MCF 10A (cell line): ENCODE measurements at regions not wholly inside any gene's neighbourhood (a gene's known extent, or its start where the extent isn't known, plus 50 kb on each side); places are given as distances from the start of the nearest gene placed in this dataset.

Experiments
- BruUV-seq: library from RNA; stranded (reverse); fragments of 400-500 nt; replicated peaks from 2 replicates; lab custom pipeline; 2021; lab: Mats Ljungman, UMichigan
- CTCF ChIA-PET: fragments of 300-600 bp; sonication (Branson Sonifier 250); formaldehyde crosslinking; extraction: SDS; loops from one replicate; lab custom pipeline; 2021; ENCODE audit warnings: antibody characterized with exemption, inconsistent platforms; lab: Yijun Ruan, JAX
- POLR2A ChIA-PET: fragments of 300-600, 350-650 bp; sonication (Branson Sonifier 250); formaldehyde crosslinking; extraction: SDS; loops from one replicate; lab custom pipeline; 2020; ENCODE audit warnings: antibody characterized with exemption, inconsistent platforms; lab: Yijun Ruan, JAX
- DNase-seq: peaks from one replicate; pipeline ENCODE4 v3.0.0-alpha.2; 2018; ENCODE audit not compliant: unreplicated experiment
- H3K27ac Mint-ChIP-seq: one replicate; pipeline ENCODE4 v1.8.0; 2022; ENCODE audit warnings: mild to moderate bottlenecking, low read depth, mixed read lengths; ENCODE audit not compliant: unreplicated experiment
- H3K27me3 Mint-ChIP-seq: one replicate; pipeline ENCODE4 v1.8.0; 2022; ENCODE audit warnings: mixed read lengths; ENCODE audit not compliant: insufficient read depth, unreplicated experiment
- H3K36me3 Mint-ChIP-seq: one replicate; pipeline ENCODE4 v1.8.0; 2022; ENCODE audit warnings: mild to moderate bottlenecking, moderate library complexity, mixed read lengths; ENCODE audit not compliant: insufficient read depth, unreplicated experiment
- H3K4me1 Mint-ChIP-seq: one replicate; pipeline ENCODE4 v1.8.0; 2022; ENCODE audit warnings: mixed read lengths; ENCODE audit not compliant: insufficient read depth, unreplicated experiment
- H3K4me3 Mint-ChIP-seq: one replicate; pipeline ENCODE4 v1.8.0; 2022; ENCODE audit warnings: mild to moderate bottlenecking, moderate library complexity, mixed read lengths; ENCODE audit not compliant: unreplicated experiment
- H3K9me3 Mint-ChIP-seq: one replicate; pipeline ENCODE4 v1.8.0; 2022; ENCODE audit warnings: mixed read lengths; ENCODE audit not compliant: unreplicated experiment
- intact Hi-C: fragments of 100-400 bp; cut with micrococcal nuclease; formaldehyde crosslinking; loops from 2 replicates; pipeline ENCODE4 v1.14.1; 2022
- TF ChIP-seq, protein P1 (sequence below): fragments of 200-600 bp; IDR thresholded peaks from one replicate; pipeline ENCODE4 v1.8.0; 2022; ENCODE audit warnings: antibody characterized with exemption, mild to moderate bottlenecking; ENCODE audit not compliant: unreplicated experiment

GRCh38 chr10:132120200-132120599, 54.5 kb downstream of the JAKMIP3 start:
- H3K9me3 Mint-ChIP-seq, result no peaks in the 10 kb centered on the region
- no peak overlapping the region for H3K4me3 Mint-ChIP-seq
- TF ChIP-seq, protein P1, sequence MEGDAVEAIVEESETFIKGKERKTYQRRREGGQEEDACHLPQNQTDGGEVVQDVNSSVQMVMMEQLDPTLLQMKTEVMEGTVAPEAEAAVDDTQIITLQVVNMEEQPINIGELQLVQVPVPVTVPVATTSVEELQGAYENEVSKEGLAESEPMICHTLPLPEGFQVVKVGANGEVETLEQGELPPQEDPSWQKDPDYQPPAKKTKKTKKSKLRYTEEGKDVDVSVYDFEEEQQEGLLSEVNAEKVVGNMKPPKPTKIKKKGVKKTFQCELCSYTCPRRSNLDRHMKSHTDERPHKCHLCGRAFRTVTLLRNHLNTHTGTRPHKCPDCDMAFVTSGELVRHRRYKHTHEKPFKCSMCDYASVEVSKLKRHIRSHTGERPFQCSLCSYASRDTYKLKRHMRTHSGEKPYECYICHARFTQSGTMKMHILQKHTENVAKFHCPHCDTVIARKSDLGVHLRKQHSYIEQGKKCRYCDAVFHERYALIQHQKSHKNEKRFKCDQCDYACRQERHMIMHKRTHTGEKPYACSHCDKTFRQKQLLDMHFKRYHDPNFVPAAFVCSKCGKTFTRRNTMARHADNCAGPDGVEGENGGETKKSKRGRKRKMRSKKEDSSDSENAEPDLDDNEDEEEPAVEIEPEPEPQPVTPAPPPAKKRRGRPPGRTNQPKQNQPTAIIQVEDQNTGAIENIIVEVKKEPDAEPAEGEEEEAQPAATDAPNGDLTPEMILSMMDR, result no peak
- peaks cover 1% of the 10 kb centered on the region for H3K36me3 Mint-ChIP-seq
- no peak for DNase-seq
- peaks cover 31% of the 10 kb centered on the region for H3K27me3 Mint-ChIP-seq
- no peaks in the 10 kb centered on the region for H3K4me1 Mint-ChIP-seq
- intact Hi-C loops, result no loop called here
- BruUV-seq, result no TSS peak
- ChIA-PET CTCF (no interaction called here), POLR2A (no interaction called here)
- H3K27ac Mint-ChIP-seq, result no peak overlapping the region

DNA sequence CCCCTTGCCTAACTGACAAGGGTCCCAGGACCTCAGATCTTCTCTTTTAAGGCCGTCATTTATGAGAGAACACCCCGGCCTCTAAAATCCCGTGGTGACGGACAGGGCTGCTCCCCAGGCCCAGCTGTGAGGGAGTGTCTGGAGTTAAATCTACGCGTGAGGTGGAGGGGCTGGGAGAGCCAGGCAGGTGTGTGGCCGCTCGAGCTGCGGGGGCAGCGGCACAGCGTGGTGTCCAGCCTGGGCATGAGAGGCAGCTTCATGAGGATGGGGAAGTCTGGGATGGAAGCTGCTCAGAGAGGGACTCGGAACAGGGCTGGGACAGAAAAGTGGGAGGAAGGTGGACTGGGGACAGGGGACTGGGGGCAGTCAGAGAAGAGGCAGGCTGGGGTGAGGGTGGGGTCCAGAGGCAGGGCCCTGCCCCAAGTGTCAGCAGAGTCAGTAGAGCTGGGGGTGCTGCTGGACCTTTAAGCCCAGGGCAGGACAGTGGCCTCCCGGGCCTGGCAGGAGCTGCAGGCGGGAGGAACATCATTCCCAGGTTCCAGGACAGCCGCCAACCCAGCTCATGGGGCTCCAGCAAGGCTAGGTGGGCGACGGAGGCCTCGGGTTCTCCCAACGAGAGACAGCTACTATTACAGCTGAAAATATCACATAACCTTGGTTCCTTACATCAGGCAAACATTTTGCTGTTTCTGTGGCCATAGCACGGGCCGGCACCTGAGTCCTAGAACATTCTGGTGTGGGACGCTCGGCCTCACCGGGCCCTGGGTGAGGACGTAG, 55.2 kb downstream of the JAKMIP3 start:
- Mint-ChIP-seq H3K36me3 (peaks cover 5% of the 10 kb centered on the region), H3K27ac (no peak overlapping the region)

GRCh38 chr10:132121511-132121830, 55.7 kb downstream of the JAKMIP3 start:
- TF ChIP-seq, protein P1, result no peak
- Mint-ChIP-seq H3K4me3 (no peak overlapping the region), H3K27me3 (peaks cover 44% of the 10 kb centered on the region), H3K27ac (no peak overlapping the region), H3K36me3 (peaks cover 5% of the 10 kb centered on the region), H3K9me3 (no peaks in the 10 kb centered on the region), H3K4me1 (no peaks in the 10 kb centered on the region)
- BruUV-seq, result no TSS peak
- DNase-seq, result no peak
- intact Hi-C loops, result no loop called here
- POLR2A ChIA-PET, result no interaction called here
- CTCF ChIA-PET, result interaction anchor here (0.5 to 0.7 kb wide), 2 partner anchors 13 to 247 kb away, joined by 3 to 5 read pairs; no protein-coding TSS in a partner anchor

More for the DNA sequence above, 55.2 kb downstream of the JAKMIP3 start:
- POLR2A ChIA-PET, result no interaction called here
- DNase-seq, result no peak
- BruUV-seq, result no TSS peak
- no peaks in the 10 kb centered on the region for H3K9me3 Mint-ChIP-seq
- no peak overlapping the region for H3K4me3 Mint-ChIP-seq
- H3K4me1 Mint-ChIP-seq, result no peaks in the 10 kb centered on the region
- peaks cover 38% of the 10 kb centered on the region for H3K27me3 Mint-ChIP-seq
- intact Hi-C loops, result no loop called here
- CTCF ChIA-PET, result interaction anchor here (0.7 kb wide), 1 partner anchor 246 kb away, joined by 5 read pairs; no protein-coding TSS in a partner anchor
- TF ChIP-seq, protein P1, result no peak

- Mint-ChIP-seq H3K4me1 (no peaks in the 10 kb centered on the region), H3K27me3 (peaks cover 52% of the 10 kb centered on the region), H3K36me3 (peaks cover 5% of the 10 kb centered on the region), H3K27ac (no peak overlapping the region), H3K9me3 (no peaks in the 10 kb centered on the region), H3K4me3 (no peak overlapping the region)
- intact Hi-C loops, result no loop called here
- TF ChIP-seq, protein P1, result no peak
- no TSS peak for BruUV-seq
- no peak for DNase-seq
- CTCF ChIA-PET, result interaction anchor here (0.5 kb wide), 1 partner anchor 13 kb away, joined by 3 read pairs; no protein-coding TSS in a partner anchor
- POLR2A ChIA-PET, result no interaction called here
Observed at GRCh38 chr10:132122097-132122861, 56.5 kb downstream of the JAKMIP3 start.
